Right atrium auricular region (tissue), 2 donors: ENCODE measurements at regions not wholly inside any gene's neighbourhood (a gene's known extent, or its start where the extent isn't known, plus 50 kb on each side); places are given as distances from the start of the nearest gene placed in this dataset.

Experiments used
- DNase-seq: peaks from one replicate; pipeline ENCODE4 v3.0.0-alpha.2; 2019; ENCODE audit warnings: low spot score
- H3K27ac ChIP-seq, 2 donors: fragments of 200-600 bp; sonication (generic); 1 replicate in 1 of 2; 2 replicates in 1 of 2; pipeline ENCODE4 v1.5.1; 2016 to 2019
- H3K27me3 ChIP-seq, 2 donors: fragments of 200-600 bp; sonication (generic); one replicate each; pipeline versions ENCODE4 v1.5.1 to v1.6.0; 2017 to 2019
- H3K36me3 ChIP-seq: fragments of 200-600 bp; sonication (generic); one replicate; pipeline ENCODE4 v1.5.1; 2016
- H3K4me1 ChIP-seq, 2 donors: fragments of 200-600 bp; sonication (generic); one replicate each; pipeline versions ENCODE4 v1.5.1 to v1.6.0; 2017 to 2019
- H3K4me3 ChIP-seq, 2 donors: fragments of 200-600 bp; sonication (generic); 1 replicate in 1 of 2; 2 replicates in 1 of 2; pipeline ENCODE4 v1.5.1; 2017 to 2019; ENCODE audit warnings: mild to moderate bottlenecking in 1 of 2, moderate library complexity in 1 of 2
- H3K9me3 ChIP-seq, 2 donors: fragments of 200-600 bp; sonication (generic); one replicate each; pipeline ENCODE4 v1.5.1; 2019
- CTCF ChIP-seq, 2 donors: fragments of 200-600 bp; sonication (generic); IDR thresholded peaks; one replicate each; pipeline ENCODE4 v1.5.1; 2019; ENCODE audit warnings: antibody characterized with exemption in 2 of 2

GRCh38 chr2:120936476-120937334 is 201.0 kb downstream of the GLI2 start:
- H3K4me1 ChIP-seq = peaks cover 0 to 76% of the 10 kb centered on the region in 2 donors
- no peak for DNase-seq

GRCh38 chr2:120937686-120938044 is 202.0 kb downstream of the GLI2 start:
- no peak for DNase-seq

More at GRCh38 chr2:120936476-120937334, 201.0 kb downstream of the GLI2 start:
- no peaks in the 10 kb centered on the region for H3K36me3 ChIP-seq
- H3K27ac ChIP-seq = peak overlapping the region in 1 of 2 donors; percentile 39
- H3K27me3 ChIP-seq = no peaks in the 10 kb centered on the region
- H3K4me3 ChIP-seq = no peak overlapping the region
- H3K9me3 ChIP-seq = no peaks in the 10 kb centered on the region
- no peak for TF ChIP-seq CTCF (IDR thresholded peaks at IDR 0.05)

GRCh38 chr2:120938045-120938771 is 202.5 kb downstream of the GLI2 start:
- H3K9me3 ChIP-seq = no peaks in the 10 kb centered on the region
- peaks cover 0 to 69% of the 10 kb centered on the region in 2 donors for H3K4me1 ChIP-seq
- no peak overlapping the region for H3K4me3 ChIP-seq
- peak overlapping the region; percentile 10 to 39 for H3K27ac ChIP-seq
- no peaks in the 10 kb centered on the region for H3K27me3 ChIP-seq
- DNase-seq = no peak
- TF ChIP-seq CTCF (IDR thresholded peaks at IDR 0.05) = no peak
- H3K36me3 ChIP-seq = no peaks in the 10 kb centered on the region

More at GRCh38 chr2:120937686-120938044, 202.0 kb downstream of the GLI2 start:
- Histone ChIP-seq H3K36me3 (no peaks in the 10 kb centered on the region), H3K4me3 (no peak overlapping the region), H3K4me1 (peaks cover 0 to 74% of the 10 kb centered on the region in 2 donors), H3K27ac (peak overlapping the region; percentile 10 to 39), H3K27me3 (no peaks in the 10 kb centered on the region), H3K9me3 (no peaks in the 10 kb centered on the region)
- no peak for TF ChIP-seq CTCF (IDR thresholded peaks at IDR 0.05)

GRCh38 chr2:120939595-120940318 is 204.1 kb downstream of the GLI2 start:
- H3K4me3 ChIP-seq = no peak overlapping the region
- H3K4me1 ChIP-seq = peaks cover 0 to 56% of the 10 kb centered on the region in 2 donors
- H3K27me3 ChIP-seq = no peaks in the 10 kb centered on the region
- DNase-seq = no peak
- TF ChIP-seq CTCF (IDR thresholded peaks at IDR 0.05) = no peak
- no peaks in the 10 kb centered on the region for H3K36me3 ChIP-seq
- H3K9me3 ChIP-seq = no peaks in the 10 kb centered on the region
- H3K27ac ChIP-seq = no peak overlapping the region

GRCh38 chr2:120940319-120940696 is 204.6 kb downstream of the GLI2 start:
- Histone ChIP-seq H3K36me3 (no peaks in the 10 kb centered on the region), H3K27ac (no peak overlapping the region), H3K4me1 (peaks cover 0 to 50% of the 10 kb centered on the region in 2 donors), H3K4me3 (no peak overlapping the region), H3K27me3 (no peaks in the 10 kb centered on the region), H3K9me3 (no peaks in the 10 kb centered on the region)
- no peak for TF ChIP-seq CTCF (IDR thresholded peaks at IDR 0.05)
- DNase-seq = no peak
